WERI-Rb-1 (cell line): ENCODE measurements at regions not wholly inside any gene's neighbourhood (a gene's known extent, or its start where the extent isn't known, plus 50 kb on each side); places are given as distances from the start of the nearest gene placed in this dataset.

Source experiments
- DNase-seq: peaks from one replicate; pipeline ENCODE4 v3.0.0-alpha.2; 2020
- H3K27ac ChIP-seq: fragments of 250-450 bp; sonication (Bioruptor Pico); 2 replicates; pipeline ENCODE4 v1.5.1; 2020; ENCODE audit warnings: mild to moderate bottlenecking, moderate library complexity
- H3K27me3 ChIP-seq: fragments of 250-450 bp; sonication (Bioruptor Pico); 2 replicates; pipeline ENCODE4 v1.5.1; 2021; ENCODE audit warnings: mild to moderate bottlenecking, low read depth, moderate library complexity; ENCODE audit not compliant: insufficient read depth, severe bottlenecking
- H3K36me3 ChIP-seq: fragments of 250-450 bp; sonication (Bioruptor Pico); 2 replicates; pipeline ENCODE4 v1.5.1; 2020; ENCODE audit warnings: mild to moderate bottlenecking, moderate library complexity
- H3K4me3 ChIP-seq: 2 replicates; pipeline ENCODE4 v1.5.1; 2011; ENCODE audit warnings: low read depth, mild to moderate bottlenecking, control low read depth, low read length
- H3K9me3 ChIP-seq: fragments of 250-450 bp; sonication (Bioruptor Pico); 2 replicates; pipeline ENCODE4 v1.5.1; 2021; ENCODE audit warnings: mild to moderate bottlenecking, moderate library complexity; ENCODE audit not compliant: severe bottlenecking
- TF ChIP-seq, protein P1 (sequence below): IDR thresholded peaks from 2 replicates; pipeline ENCODE4 v1.5.1; 2011; ENCODE audit warnings: low read depth, mild to moderate bottlenecking, control low read depth, inconsistent platforms, low read length

DNA sequence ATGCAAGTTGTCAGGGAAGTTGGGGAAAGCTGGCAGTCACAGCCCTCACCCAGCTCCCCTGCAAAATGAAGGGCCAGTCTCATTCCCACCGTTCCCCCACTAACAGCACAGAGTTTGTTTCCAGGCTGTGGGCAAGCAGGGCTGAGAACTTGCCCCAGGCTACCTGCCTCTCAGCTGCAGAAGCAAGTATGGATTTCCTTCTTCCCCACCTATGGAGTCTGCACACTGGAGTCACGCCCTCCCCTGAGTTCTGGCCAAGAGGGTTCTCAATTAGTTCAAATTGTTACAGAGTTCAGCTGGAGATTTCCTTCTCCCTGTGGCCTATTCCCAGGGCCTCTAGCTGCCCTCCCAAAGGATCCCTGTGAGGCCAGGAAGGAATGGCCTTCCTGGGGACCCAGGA lies 90.1 kb upstream of the ATP11B start:
- Histone ChIP-seq H3K27me3 (no peaks in the 10 kb centered on the region), H3K36me3 (no peaks in the 10 kb centered on the region), H3K9me3 (peaks cover 4% of the 10 kb centered on the region), H3K4me3 (no peak overlapping the region), H3K27ac (no peak overlapping the region)
- DNase-seq = no peak
- TF ChIP-seq, protein P1, sequence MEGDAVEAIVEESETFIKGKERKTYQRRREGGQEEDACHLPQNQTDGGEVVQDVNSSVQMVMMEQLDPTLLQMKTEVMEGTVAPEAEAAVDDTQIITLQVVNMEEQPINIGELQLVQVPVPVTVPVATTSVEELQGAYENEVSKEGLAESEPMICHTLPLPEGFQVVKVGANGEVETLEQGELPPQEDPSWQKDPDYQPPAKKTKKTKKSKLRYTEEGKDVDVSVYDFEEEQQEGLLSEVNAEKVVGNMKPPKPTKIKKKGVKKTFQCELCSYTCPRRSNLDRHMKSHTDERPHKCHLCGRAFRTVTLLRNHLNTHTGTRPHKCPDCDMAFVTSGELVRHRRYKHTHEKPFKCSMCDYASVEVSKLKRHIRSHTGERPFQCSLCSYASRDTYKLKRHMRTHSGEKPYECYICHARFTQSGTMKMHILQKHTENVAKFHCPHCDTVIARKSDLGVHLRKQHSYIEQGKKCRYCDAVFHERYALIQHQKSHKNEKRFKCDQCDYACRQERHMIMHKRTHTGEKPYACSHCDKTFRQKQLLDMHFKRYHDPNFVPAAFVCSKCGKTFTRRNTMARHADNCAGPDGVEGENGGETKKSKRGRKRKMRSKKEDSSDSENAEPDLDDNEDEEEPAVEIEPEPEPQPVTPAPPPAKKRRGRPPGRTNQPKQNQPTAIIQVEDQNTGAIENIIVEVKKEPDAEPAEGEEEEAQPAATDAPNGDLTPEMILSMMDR = no peak

GRCh38 chr3:182704926-182705325 lies 88.4 kb upstream of the ATP11B start:
- Histone ChIP-seq H3K27ac (no peak overlapping the region), H3K9me3 (peaks cover 4% of the 10 kb centered on the region), H3K36me3 (no peaks in the 10 kb centered on the region), H3K27me3 (no peaks in the 10 kb centered on the region), H3K4me3 (no peak overlapping the region)
- DNase-seq = peak; percentile 19
- TF ChIP-seq, protein P1 = 0 out of 2 replicates have a peak, but pooled peaks have one; percentile 17

GRCh38 chr3:182708810-182709209 lies 84.5 kb upstream of the ATP11B start:
- Histone ChIP-seq H3K27me3 (no peaks in the 10 kb centered on the region), H3K4me3 (no peak overlapping the region), H3K36me3 (no peaks in the 10 kb centered on the region), H3K9me3 (no peaks in the 10 kb centered on the region), H3K27ac (no peak overlapping the region)
- no peak for DNase-seq
- TF ChIP-seq, protein P1 = no peak

DNA sequence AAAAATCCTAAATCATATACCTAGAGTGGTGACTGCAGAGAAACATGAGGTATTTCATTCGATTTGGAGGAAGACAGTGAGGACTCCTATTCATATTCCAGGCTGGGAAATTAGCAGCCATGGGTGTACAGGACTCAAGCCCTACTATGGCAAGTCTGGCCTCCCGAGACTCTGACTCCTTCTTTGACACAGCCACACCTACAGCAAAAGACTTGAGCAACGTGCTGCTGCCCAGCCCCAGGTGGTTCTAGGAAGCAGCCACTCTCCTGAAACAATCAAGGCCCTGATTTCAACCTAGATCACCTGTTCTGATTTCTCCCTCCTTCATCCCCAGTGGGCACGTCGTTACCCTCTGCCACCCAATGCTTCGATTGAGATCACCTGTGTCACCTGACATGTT lies 84.0 kb upstream of the ATP11B start:
- Histone ChIP-seq H3K4me3 (no peak overlapping the region), H3K9me3 (no peaks in the 10 kb centered on the region), H3K27ac (no peak overlapping the region), H3K36me3 (no peaks in the 10 kb centered on the region), H3K27me3 (no peaks in the 10 kb centered on the region)
- TF ChIP-seq, protein P1 = no peak
- DNase-seq = no peak

GRCh38 chr3:182710557-182711157 lies 82.6 kb upstream of the ATP11B start:
- no peaks in the 10 kb centered on the region for H3K9me3 ChIP-seq
- no peak overlapping the region for H3K27ac ChIP-seq
- no peak overlapping the region for H3K4me3 ChIP-seq
- H3K36me3 ChIP-seq = no peaks in the 10 kb centered on the region
- TF ChIP-seq, protein P1 = no peak
- no peak for DNase-seq
- H3K27me3 ChIP-seq = no peaks in the 10 kb centered on the region

- Histone ChIP-seq H3K36me3 (no peaks in the 10 kb centered on the region), H3K27me3 (no peaks in the 10 kb centered on the region), H3K27ac (no peak overlapping the region), H3K4me3 (no peak overlapping the region), H3K9me3 (no peaks in the 10 kb centered on the region)
- TF ChIP-seq, protein P1 = no peak
- DNase-seq = no peak
Observed at GRCh38 chr3:182711261-182711683, 82.0 kb upstream of the ATP11B start.
